ENCODE measurements at regions not wholly inside any gene's neighbourhood (a gene's known extent, or its start where the extent isn't known, plus 50 kb on each side); places are given as distances from the start of the nearest gene placed in this dataset.

- Histone ChIP-seq H3K27me3 (ENCODE audit: control insufficient read depth, insufficient read depth, low read length, poor library complexity, severe bottlenecking) (no peaks in the 10 kb centered on the region), H3K36me3 (ENCODE audit: control insufficient read depth, insufficient read depth, low read length) (no peaks in the 10 kb centered on the region), H3K9me3 (ENCODE audit: control insufficient read depth, low read length) (no peaks in the 10 kb centered on the region), H3K27ac (ENCODE audit: insufficient read depth, low read depth, low read length, poor library complexity, severe bottlenecking) (no peak overlapping the region), H3K4me1 (ENCODE audit: control insufficient read depth, insufficient read depth, low read length) (peaks cover 4% of the 10 kb centered on the region), H3K4me3 (ENCODE audit: insufficient read depth, low read depth, low read length) (no peak overlapping the region)
- 96 to 97% methylated on average over 2 to 3 of the region's 3 CpGs for WGBS, 2 experiments
Observed at GRCh38 chr2:19419211-19419880, 60.9 kb upstream of the OSR1 start.

- H3K9me3 ChIP-seq (ENCODE audit: control insufficient read depth, low read length), result no peaks in the 10 kb centered on the region
- H3K36me3 ChIP-seq (ENCODE audit: control insufficient read depth, insufficient read depth, low read length), result no peaks in the 10 kb centered on the region
- H3K4me1 ChIP-seq (ENCODE audit: control insufficient read depth, insufficient read depth, low read length), result peaks cover 4% of the 10 kb centered on the region
- H3K4me3 ChIP-seq (ENCODE audit: insufficient read depth, low read depth, low read length), result no peak overlapping the region
- WGBS, 2 experiments, result 88 to 91% methylated on average over 3 of the region's 3 CpGs
- no peaks in the 10 kb centered on the region for H3K27me3 ChIP-seq (ENCODE audit: control insufficient read depth, insufficient read depth, low read length, poor library complexity, severe bottlenecking)
- no peak overlapping the region for H3K27ac ChIP-seq (ENCODE audit: insufficient read depth, low read depth, low read length, poor library complexity, severe bottlenecking)
Observed at GRCh38 chr2:19416784-19417684, 58.6 kb upstream of the OSR1 start.

- H3K36me3 ChIP-seq (ENCODE audit: control insufficient read depth, insufficient read depth, low read length), result no peaks in the 10 kb centered on the region
Observed at GRCh38 chr2:19416083-19416482, 57.7 kb upstream of the OSR1 start.

GRCh38 chr2:19409046-19409445 is 50.6 kb upstream of the OSR1 start:
- Histone ChIP-seq H3K27ac (ENCODE audit: insufficient read depth, low read depth, low read length, poor library complexity, severe bottlenecking) (no peak overlapping the region), H3K4me1 (ENCODE audit: control insufficient read depth, insufficient read depth, low read length) (no peaks in the 10 kb centered on the region), H3K27me3 (ENCODE audit: control insufficient read depth, insufficient read depth, low read length, poor library complexity, severe bottlenecking) (no peaks in the 10 kb centered on the region), H3K4me3 (ENCODE audit: insufficient read depth, low read depth, low read length) (no peak overlapping the region), H3K9me3 (ENCODE audit: control insufficient read depth, low read length) (no peaks in the 10 kb centered on the region), H3K36me3 (ENCODE audit: control insufficient read depth, insufficient read depth, low read length) (no peaks in the 10 kb centered on the region)
- 89 to 92% methylated on average over 2 of the region's 2 CpGs for WGBS, 2 experiments

More at GRCh38 chr2:19416083-19416482, 57.7 kb upstream of the OSR1 start:
- H3K4me1 ChIP-seq (ENCODE audit: control insufficient read depth, insufficient read depth, low read length), result peaks cover 4% of the 10 kb centered on the region
- H3K27ac ChIP-seq (ENCODE audit: insufficient read depth, low read depth, low read length, poor library complexity, severe bottlenecking), result no peak overlapping the region
- 91 to 93% methylated on average over 2 of the region's 2 CpGs for WGBS, 2 experiments
- no peaks in the 10 kb centered on the region for H3K27me3 ChIP-seq (ENCODE audit: control insufficient read depth, insufficient read depth, low read length, poor library complexity, severe bottlenecking)
- H3K4me3 ChIP-seq (ENCODE audit: insufficient read depth, low read depth, low read length), result no peak overlapping the region
- H3K9me3 ChIP-seq (ENCODE audit: control insufficient read depth, low read length), result no peaks in the 10 kb centered on the region

- H3K36me3 ChIP-seq (ENCODE audit: control insufficient read depth, insufficient read depth, low read length), result no peaks in the 10 kb centered on the region
- H3K27ac ChIP-seq (ENCODE audit: insufficient read depth, low read depth, low read length, poor library complexity, severe bottlenecking), result no peak overlapping the region
- H3K9me3 ChIP-seq (ENCODE audit: control insufficient read depth, low read length), result no peaks in the 10 kb centered on the region
- no peaks in the 10 kb centered on the region for H3K27me3 ChIP-seq (ENCODE audit: control insufficient read depth, insufficient read depth, low read length, poor library complexity, severe bottlenecking)
- H3K4me3 ChIP-seq (ENCODE audit: insufficient read depth, low read depth, low read length), result no peak overlapping the region
- no peaks in the 10 kb centered on the region for H3K4me1 ChIP-seq (ENCODE audit: control insufficient read depth, insufficient read depth, low read length)
Observed at GRCh38 chr2:19408592-19408991, 50.2 kb upstream of the OSR1 start.
